ENCODE measurements at regions not wholly inside any gene's neighbourhood (a gene's known extent, or its start where the extent isn't known, plus 50 kb on each side); places are given as distances from the start of the nearest gene placed in this dataset.

DNA sequence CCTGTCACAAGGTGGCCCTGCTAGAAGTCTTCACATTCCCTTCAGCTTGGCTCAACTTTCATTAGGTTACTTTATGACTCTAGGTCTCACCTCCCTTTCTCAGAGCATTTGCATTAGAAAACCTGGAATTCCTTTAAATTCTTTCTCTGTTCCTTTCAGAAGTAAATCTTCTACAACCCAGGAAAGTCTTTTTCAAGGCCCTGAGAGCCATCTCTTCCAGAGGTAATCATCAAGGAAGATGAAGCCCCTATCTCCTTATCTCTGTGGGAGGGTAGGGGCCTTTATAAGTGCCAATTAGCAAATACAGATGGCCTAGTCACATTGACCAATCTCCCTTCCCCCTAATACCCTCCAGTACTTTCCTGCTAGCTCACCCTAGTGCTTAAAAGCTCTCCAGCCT is 848.0 kb upstream of the FAM98A start:
- TF ChIP-seq CTCF (IDR thresholded peaks at IDR 0.05) (no peak), EP300 (IDR thresholded peaks at IDR 0.05) (no peak), POLR2A (IDR thresholded peaks at IDR 0.05) (no peak)

All from tibial nerve (tissue), 4 donors.